Spleen (tissue), 7 donors: ENCODE measurements at regions not wholly inside any gene's neighbourhood (a gene's known extent, or its start where the extent isn't known, plus 50 kb on each side); places are given as distances from the start of the nearest gene placed in this dataset.

Source experiments
- POLR2A ChIP-seq, 3 donors: fragments of 450-650 bp; IDR thresholded peaks; one replicate each; pipeline ENCODE4 v1.5.1; 2017; ENCODE audit warnings: antibody characterized with exemption in 3 of 3, mild to moderate bottlenecking in 1 of 3
- POLR2AphosphoS5 ChIP-seq, 3 donors: sonication (generic); formaldehyde crosslinking; IDR thresholded peaks; one replicate each; pipeline ENCODE4 v1.5.1; 2017; ENCODE audit warnings: antibody characterized with exemption in 3 of 3
- TF ChIP-seq, protein P1 (sequence below), 11 experiments: fragments of 200-600 bp in 7 of 11; fragments of 450-650 bp in 4 of 11; sonication (generic) in 4 of 11; IDR thresholded peaks in 8 of 11; conservative IDR thresholded peaks in 3 of 11; 1 replicate in 7 of 11; 2 replicates in 4 of 11; pipeline versions ENCODE4 v1.4.0 to v1.8.0; 2016 to 2021; ENCODE audit warnings: antibody characterized with exemption in 11 of 11, inconsistent platforms in 4 of 11, mild to moderate bottlenecking in 1 of 11
- donor health status: DM: no; HTN: no; CAD: no; lungs with moderate emphysema.
- donor health status: DM: no; HTN: no; CAD: no.
- donor health status: DM: no; HTN: no; CAD: no.

DNA sequence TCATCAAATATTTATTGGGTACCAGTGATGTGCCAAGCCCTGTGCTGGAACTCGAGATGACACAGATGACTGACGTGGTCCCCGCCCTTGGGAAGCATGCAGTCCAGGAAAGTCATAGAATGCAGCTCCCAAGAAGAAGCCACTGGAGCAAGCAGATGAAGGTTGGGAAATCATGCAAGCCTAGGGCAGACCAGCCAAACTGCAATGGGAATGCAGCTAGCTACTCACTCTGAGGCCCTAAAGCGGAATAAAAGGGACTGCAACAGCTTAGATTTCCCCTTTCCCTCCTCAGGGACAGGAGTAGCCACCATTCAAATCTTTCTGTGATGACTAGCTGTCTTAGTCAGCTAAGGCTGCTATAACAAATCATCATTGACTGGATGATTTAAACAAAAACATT lies 152.2 kb downstream of the MAFB start:
- TF ChIP-seq, protein P1, sequence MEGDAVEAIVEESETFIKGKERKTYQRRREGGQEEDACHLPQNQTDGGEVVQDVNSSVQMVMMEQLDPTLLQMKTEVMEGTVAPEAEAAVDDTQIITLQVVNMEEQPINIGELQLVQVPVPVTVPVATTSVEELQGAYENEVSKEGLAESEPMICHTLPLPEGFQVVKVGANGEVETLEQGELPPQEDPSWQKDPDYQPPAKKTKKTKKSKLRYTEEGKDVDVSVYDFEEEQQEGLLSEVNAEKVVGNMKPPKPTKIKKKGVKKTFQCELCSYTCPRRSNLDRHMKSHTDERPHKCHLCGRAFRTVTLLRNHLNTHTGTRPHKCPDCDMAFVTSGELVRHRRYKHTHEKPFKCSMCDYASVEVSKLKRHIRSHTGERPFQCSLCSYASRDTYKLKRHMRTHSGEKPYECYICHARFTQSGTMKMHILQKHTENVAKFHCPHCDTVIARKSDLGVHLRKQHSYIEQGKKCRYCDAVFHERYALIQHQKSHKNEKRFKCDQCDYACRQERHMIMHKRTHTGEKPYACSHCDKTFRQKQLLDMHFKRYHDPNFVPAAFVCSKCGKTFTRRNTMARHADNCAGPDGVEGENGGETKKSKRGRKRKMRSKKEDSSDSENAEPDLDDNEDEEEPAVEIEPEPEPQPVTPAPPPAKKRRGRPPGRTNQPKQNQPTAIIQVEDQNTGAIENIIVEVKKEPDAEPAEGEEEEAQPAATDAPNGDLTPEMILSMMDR (IDR thresholded peaks at IDR 0.05 in 8 of 11, conservative IDR thresholded peaks at IDR 0.05 in 3 of 11), result no peak
- TF ChIP-seq POLR2A (IDR thresholded peaks at IDR 0.05), result no peak
- no peak for TF ChIP-seq POLR2AphosphoS5 (IDR thresholded peaks at IDR 0.05)
